HG03439 (cell line): ENCODE measurements at regions not wholly inside any gene's neighbourhood (a gene's known extent, or its start where the extent isn't known, plus 50 kb on each side); places are given as distances from the start of the nearest gene placed in this dataset.
"Not testable (repeated sequence)": the region's sequence is repeated elsewhere in the genome, so short reads cannot be mapped to it uniquely, and the experiment has no call there.

Experiments
- ATAC-seq: cut with Tn5 transposase; IDR thresholded peaks from one replicate; pipeline ENCODE4 v1.9.1; 2021; ENCODE audit warnings: mild to moderate bottlenecking, moderate library complexity; ENCODE audit not compliant: unreplicated experiment

- peak; percentile 62 for ATAC-seq
Measured at GRCh38 chr10:80855348-80855971, 317.8 kb downstream of the SH2D4B start.

GRCh38 chr10:80856186-80856585 is 318.5 kb downstream of the SH2D4B start:
- no peak for ATAC-seq

- ATAC-seq, result not testable (repeated sequence)
Measured at GRCh38 chr10:80859279-80859678, 321.6 kb downstream of the SH2D4B start.

GRCh38 chr10:80860719-80861118 is 323.0 kb downstream of the SH2D4B start:
- ATAC-seq, result no peak

- no peak for ATAC-seq
Measured at GRCh38 chr10:80861882-80862281, 324.2 kb downstream of the SH2D4B start.

- ATAC-seq, result peak; percentile 94
Measured at GRCh38 chr10:80870282-80870681, 332.6 kb downstream of the SH2D4B start.

- peak; percentile 49 for ATAC-seq
Measured at GRCh38 chr10:80871083-80871482, 333.4 kb downstream of the SH2D4B start.

- no peak for ATAC-seq
Measured at GRCh38 chr10:80878330-80878729, 340.6 kb downstream of the SH2D4B start.

- ATAC-seq, result no peak
Measured at GRCh38 chr10:80890146-80890545, 352.4 kb downstream of the SH2D4B start.

GRCh38 chr10:80893256-80893655 is 355.6 kb downstream of the SH2D4B start:
- ATAC-seq, result no peak

GRCh38 chr10:80894311-80894791 is 356.6 kb downstream of the SH2D4B start:
- ATAC-seq, result no peak

GRCh38 chr10:80894797-80895467 is 357.2 kb downstream of the SH2D4B start:
- no peak for ATAC-seq

- no peak for ATAC-seq
Measured at GRCh38 chr10:80896076-80896475, 358.4 kb downstream of the SH2D4B start.

- no peak for ATAC-seq
Measured at GRCh38 chr10:80896959-80897358, 359.3 kb downstream of the SH2D4B start.

GRCh38 chr10:80900661-80901060 is 363.0 kb downstream of the SH2D4B start:
- ATAC-seq, result no peak

GRCh38 chr10:80908611-80909010 is 370.9 kb downstream of the SH2D4B start:
- ATAC-seq, result no peak

- ATAC-seq, result no peak
Measured at GRCh38 chr10:80909254-80909653, 371.6 kb downstream of the SH2D4B start.

- no peak for ATAC-seq
Measured at GRCh38 chr10:80917636-80918035, 379.9 kb downstream of the SH2D4B start.

- ATAC-seq, result no peak
Measured at GRCh38 chr10:80921032-80921431, 383.3 kb downstream of the SH2D4B start.

- ATAC-seq, result peak; percentile 63
Measured at GRCh38 chr10:80924063-80924952, 386.6 kb downstream of the SH2D4B start.

- ATAC-seq, result no peak
Measured at GRCh38 chr10:80927419-80928078, 389.8 kb downstream of the SH2D4B start.
